GM19397 (cell line): ENCODE measurements at regions not wholly inside any gene's neighbourhood (a gene's known extent, or its start where the extent isn't known, plus 50 kb on each side); places are given as distances from the start of the nearest gene placed in this dataset.
"Not testable (repeated sequence)": the region's sequence is repeated elsewhere in the genome, so short reads cannot be mapped to it uniquely, and the experiment has no call there.

Source experiments
- ATAC-seq: cut with Tn5 transposase; IDR thresholded peaks from one replicate; pipeline ENCODE4 v1.9.1; 2021; ENCODE audit warnings: mild to moderate bottlenecking, moderate library complexity; ENCODE audit not compliant: unreplicated experiment

DNA sequence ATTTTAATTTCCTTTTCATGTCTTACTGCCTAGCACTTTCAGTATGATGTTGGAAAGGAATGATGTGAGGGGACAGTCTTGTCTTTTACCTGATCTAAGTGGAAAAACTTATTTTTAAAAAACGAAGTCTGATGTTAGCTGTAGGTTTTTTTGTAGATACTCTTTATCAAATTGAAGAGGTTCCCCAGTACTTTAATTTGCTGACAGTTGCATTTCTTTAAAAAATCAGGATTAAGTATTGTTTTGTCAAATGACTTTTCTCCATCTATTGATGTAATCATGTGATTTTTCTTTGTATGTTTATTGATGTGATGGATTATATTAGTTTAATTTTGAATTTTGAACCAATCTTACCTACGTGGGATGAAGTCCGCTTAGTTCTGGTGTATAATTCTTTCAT, 568.4 kb upstream of the AGA start:
- ATAC-seq: no peak

DNA sequence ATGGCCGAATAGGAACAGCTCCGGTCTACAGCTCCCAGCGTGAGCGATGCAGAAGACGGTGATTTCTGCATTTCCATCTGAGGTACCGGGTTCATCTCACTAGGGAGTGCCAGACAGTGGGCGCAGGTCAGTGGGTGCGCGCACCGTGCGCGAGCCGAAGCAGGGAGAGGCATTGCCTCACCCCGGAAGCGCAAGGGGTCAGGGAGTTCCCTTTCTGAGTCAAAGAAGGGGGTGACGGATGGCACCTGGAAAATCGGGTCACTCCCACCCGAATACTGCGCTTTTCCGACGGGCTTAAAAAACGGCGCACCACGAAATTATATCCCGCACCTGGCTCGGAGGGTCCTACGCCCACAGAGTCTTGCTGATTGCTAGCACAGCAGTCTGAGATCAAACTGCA, 572.8 kb upstream of the AGA start:
- ATAC-seq: not testable (repeated sequence)

GRCh38 chr4:178026999-178027398, 584.8 kb upstream of the AGA start:
- no peak for ATAC-seq

GRCh38 chr4:178027796-178028195, 585.6 kb upstream of the AGA start:
- no peak for ATAC-seq

DNA sequence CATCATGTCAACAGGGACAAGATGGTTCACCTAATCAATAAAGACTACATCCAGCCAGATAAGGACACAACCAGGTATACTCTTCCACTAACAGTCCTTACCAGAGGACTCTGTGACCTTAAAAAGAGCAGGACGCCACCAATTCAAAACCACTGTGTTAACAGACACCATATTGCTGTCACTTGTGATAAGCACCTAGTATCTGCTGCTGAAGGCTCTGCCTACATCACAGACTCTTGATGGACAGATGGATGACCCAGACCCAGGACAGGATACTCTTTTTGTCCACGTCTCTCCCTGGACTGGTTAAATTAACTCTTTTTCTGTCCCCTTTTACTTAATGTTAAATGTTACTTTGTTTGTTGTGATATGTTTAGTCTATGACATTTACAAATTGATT, 586.2 kb upstream of the AGA start:
- ATAC-seq: no peak

- no peak for ATAC-seq
Observed at GRCh38 chr4:178037459-178038214, 595.4 kb upstream of the AGA start.

DNA sequence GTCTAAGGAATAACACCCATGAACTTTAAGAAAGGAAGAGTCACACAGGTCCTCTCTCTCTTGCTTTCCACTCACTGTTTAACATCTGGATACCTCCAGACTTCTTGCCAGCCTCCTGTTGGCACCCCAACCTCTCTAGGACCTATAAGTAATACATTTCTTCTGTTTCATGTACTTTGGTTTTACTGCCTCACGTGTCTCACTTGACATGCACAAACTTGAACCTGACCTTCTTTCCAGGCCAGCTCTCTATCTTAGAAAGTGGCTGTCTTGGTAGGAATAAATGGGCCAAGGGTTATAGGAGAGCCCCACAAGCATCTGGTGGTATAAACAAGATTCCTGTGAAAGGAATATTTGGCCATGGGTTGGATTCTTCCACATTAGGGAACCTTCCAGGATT, 614.8 kb upstream of the AGA start:
- ATAC-seq: no peak

- ATAC-seq: no peak
Observed at GRCh38 chr4:178063568-178063967, 621.3 kb upstream of the AGA start.

- ATAC-seq: no peak
Observed at GRCh38 chr4:178066338-178066941, 624.2 kb upstream of the AGA start.

- no peak for ATAC-seq
Observed at GRCh38 chr4:178068136-178068535, 625.9 kb upstream of the AGA start.

GRCh38 chr4:178070163-178070562, 627.9 kb upstream of the AGA start:
- ATAC-seq: no peak

GRCh38 chr4:178080312-178080711, 638.1 kb upstream of the AGA start:
- ATAC-seq: no peak

GRCh38 chr4:178081176-178081575, 638.9 kb upstream of the AGA start:
- ATAC-seq: no peak

- no peak for ATAC-seq
Observed at GRCh38 chr4:178081896-178082295, 639.7 kb upstream of the AGA start.

GRCh38 chr4:178082906-178083305, 640.7 kb upstream of the AGA start:
- ATAC-seq: no peak

DNA sequence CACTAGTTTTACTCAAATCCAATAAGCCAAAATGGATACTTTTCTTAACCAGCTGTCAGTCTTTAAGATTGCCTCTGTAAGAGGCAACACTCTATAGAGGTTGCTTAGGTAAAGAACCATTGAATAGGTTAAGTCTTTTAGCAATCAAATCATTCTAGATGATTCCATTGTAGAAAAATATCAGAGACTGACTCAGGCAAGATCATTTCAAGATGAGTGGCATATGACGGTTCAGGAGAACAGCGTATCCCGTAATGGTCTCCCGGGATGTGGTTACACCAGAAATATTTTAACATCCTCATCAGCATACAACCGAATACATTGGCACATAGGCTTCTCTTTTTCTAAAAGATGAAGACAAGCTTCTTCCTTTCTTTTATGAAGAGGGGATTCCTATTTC, 641.7 kb upstream of the AGA start:
- ATAC-seq: no peak

DNA sequence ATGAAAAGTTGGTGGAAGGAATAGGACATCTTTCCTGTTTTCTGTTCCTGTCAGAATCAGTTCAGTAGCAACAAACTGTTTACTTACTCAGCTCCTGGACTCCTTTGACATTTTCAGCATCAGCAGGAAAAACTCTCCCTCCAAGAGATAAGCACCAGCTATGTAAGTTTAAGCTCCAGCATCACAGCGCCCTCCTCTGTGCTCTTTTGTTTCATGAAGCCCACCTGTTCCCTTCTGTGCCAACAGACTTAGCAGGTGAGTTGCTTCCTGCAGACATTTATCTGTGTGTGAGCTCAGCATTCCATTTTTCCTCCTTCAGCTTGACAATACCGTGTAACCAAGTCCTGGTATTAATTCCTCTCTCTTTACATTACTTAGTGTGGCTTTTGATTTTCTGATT, 644.1 kb upstream of the AGA start:
- ATAC-seq: no peak

DNA sequence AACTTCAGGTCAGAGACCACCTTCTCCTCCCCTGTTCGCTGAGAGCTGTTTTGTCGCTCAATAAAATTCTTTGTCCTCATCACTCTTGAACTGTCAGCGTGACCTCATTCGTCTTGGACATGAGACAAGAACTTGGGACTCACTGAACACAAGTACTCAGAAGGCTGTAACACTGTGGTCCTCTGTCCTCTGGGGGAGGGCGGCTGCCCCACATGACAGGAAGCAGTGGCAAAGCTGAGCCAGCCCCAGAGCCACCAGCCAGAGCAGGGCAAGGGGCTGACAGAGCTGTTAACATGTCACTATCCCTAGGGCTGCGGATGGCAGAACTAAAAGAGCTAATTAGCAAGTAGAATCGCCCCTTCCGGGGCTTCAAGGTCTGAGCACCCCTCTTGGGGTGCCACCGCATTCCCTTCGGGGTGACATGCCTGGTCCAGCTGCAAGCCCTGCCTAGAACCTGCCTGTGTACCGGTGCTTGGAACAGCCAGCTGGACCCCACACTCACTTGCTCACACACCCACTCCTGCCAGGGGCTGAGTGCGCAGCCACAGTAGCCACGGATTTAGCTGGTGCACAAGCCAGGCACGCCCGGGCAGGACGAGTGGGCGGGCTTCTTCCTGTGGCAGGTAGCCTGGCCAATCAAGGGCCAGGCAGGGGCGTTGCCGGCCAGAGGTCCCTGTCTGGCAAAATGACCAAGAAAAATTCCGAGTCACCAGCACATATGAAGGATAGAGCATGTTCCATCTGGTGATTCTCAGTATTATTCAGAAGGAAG, 648.6 kb upstream of the AGA start:
- ATAC-seq: no peak

- ATAC-seq: no peak
Observed at GRCh38 chr4:178102139-178102538, 659.9 kb upstream of the AGA start.

- ATAC-seq: no peak
Observed at GRCh38 chr4:178105242-178105641, 663.0 kb upstream of the AGA start.

GRCh38 chr4:178136736-178137345, 694.6 kb upstream of the AGA start:
- ATAC-seq: no peak
